GM21786 (cell line): ENCODE measurements at regions not wholly inside any gene's neighbourhood (a gene's known extent, or its start where the extent isn't known, plus 50 kb on each side); places are given as distances from the start of the nearest gene placed in this dataset.
"Not testable (repeated sequence)": the region's sequence is repeated elsewhere in the genome, so short reads cannot be mapped to it uniquely, and the experiment has no call there.

Experiments
- ATAC-seq: cut with Tn5 transposase; IDR thresholded peaks from one replicate; pipeline ENCODE4 v1.9.1; 2021; ENCODE audit not compliant: unreplicated experiment

GRCh38 chr18:32884543-32884942 is 111.7 kb upstream of the KLHL14 start:
- ATAC-seq: peak; percentile 92

- no peak for ATAC-seq
Measured at GRCh38 chr18:32881009-32881408, 108.2 kb upstream of the KLHL14 start.

- ATAC-seq: no peak
Measured at GRCh38 chr18:32879497-32879896, 106.7 kb upstream of the KLHL14 start.

GRCh38 chr18:32878436-32878835 is 105.6 kb upstream of the KLHL14 start:
- no peak for ATAC-seq

- no peak for ATAC-seq
Measured at GRCh38 chr18:32877371-32877770, 104.5 kb upstream of the KLHL14 start.

GRCh38 chr18:32875625-32876024 is 102.8 kb upstream of the KLHL14 start:
- no peak for ATAC-seq

- ATAC-seq: no peak
Measured at GRCh38 chr18:32871786-32872185, 99.0 kb upstream of the KLHL14 start.

GRCh38 chr18:32870611-32871010 is 97.8 kb upstream of the KLHL14 start:
- no peak for ATAC-seq

- ATAC-seq: no peak
Measured at GRCh38 chr18:32868406-32868805, 95.6 kb upstream of the KLHL14 start.

- ATAC-seq: no peak
Measured at GRCh38 chr18:32867936-32868335, 95.1 kb upstream of the KLHL14 start.

- ATAC-seq: no peak
Measured at GRCh38 chr18:32867330-32867729, 94.5 kb upstream of the KLHL14 start.

GRCh38 chr18:32862031-32862430 is 89.2 kb upstream of the KLHL14 start:
- ATAC-seq: not testable (repeated sequence)

- ATAC-seq: no peak
Measured at GRCh38 chr18:32851936-32852335, 79.1 kb upstream of the KLHL14 start.

GRCh38 chr18:32848826-32849225 is 76.0 kb upstream of the KLHL14 start:
- ATAC-seq: no peak

GRCh38 chr18:32847691-32848090 is 74.9 kb upstream of the KLHL14 start:
- ATAC-seq: no peak

- ATAC-seq: no peak
Measured at GRCh38 chr18:32846896-32847295, 74.1 kb upstream of the KLHL14 start.

GRCh38 chr18:32840962-32841361 is 68.1 kb upstream of the KLHL14 start:
- ATAC-seq: no peak

GRCh38 chr18:32835951-32836350 is 63.1 kb upstream of the KLHL14 start:
- no peak for ATAC-seq

- no peak for ATAC-seq
Measured at GRCh38 chr18:32831781-32832180, 59.0 kb upstream of the KLHL14 start.

- no peak for ATAC-seq
Measured at GRCh38 chr18:32823226-32823625, 50.4 kb upstream of the KLHL14 start.
